ENCODE measurements at regions not wholly inside any gene's neighbourhood (a gene's known extent, or its start where the extent isn't known, plus 50 kb on each side); places are given as distances from the start of the nearest gene placed in this dataset.
"Not testable (repeated sequence)": the region's sequence is repeated elsewhere in the genome, so short reads cannot be mapped to it uniquely, and the experiment has no call there.

- in situ Hi-C loops (cut with HindIII; ENCODE audit: low pct_ligation_motif_present, low pct_unique_long_range_greater_than_20kb, low sequenced_read_pairs), result no loop called here
- no peak for DNase-seq
These were observed 151.8 kb upstream of the MED13 start for GRCh38 chr17:62216847-62217246.

GRCh38 chr17:62215891-62216290 lies 150.8 kb upstream of the MED13 start:
- DNase-seq; in situ Hi-C loops (cut with HindIII; ENCODE audit: low pct_ligation_motif_present, low pct_unique_long_range_greater_than_20kb, low sequenced_read_pairs): not testable (repeated sequence)

- no peak for DNase-seq
- in situ Hi-C loops (cut with HindIII; ENCODE audit: low pct_ligation_motif_present, low pct_unique_long_range_greater_than_20kb, low sequenced_read_pairs), result no loop called here
These were observed 141.5 kb upstream of the MED13 start for GRCh38 chr17:62206550-62206949.

GRCh38 chr17:62197156-62197555 lies 132.1 kb upstream of the MED13 start:
- in situ Hi-C loops (cut with HindIII; ENCODE audit: low pct_ligation_motif_present, low pct_unique_long_range_greater_than_20kb, low sequenced_read_pairs); DNase-seq: not testable (repeated sequence)

- DNase-seq; in situ Hi-C loops (cut with HindIII; ENCODE audit: low pct_ligation_motif_present, low pct_unique_long_range_greater_than_20kb, low sequenced_read_pairs): not testable (repeated sequence)
These were observed 131.5 kb upstream of the MED13 start for GRCh38 chr17:62196587-62196986.

GRCh38 chr17:62194401-62194800 lies 129.3 kb upstream of the MED13 start:
- in situ Hi-C loops (cut with HindIII; ENCODE audit: low pct_ligation_motif_present, low pct_unique_long_range_greater_than_20kb, low sequenced_read_pairs), result no loop called here
- no peak for DNase-seq

- no peak for DNase-seq
- in situ Hi-C loops (cut with HindIII; ENCODE audit: low pct_ligation_motif_present, low pct_unique_long_range_greater_than_20kb, low sequenced_read_pairs), result no loop called here
These were observed 128.2 kb upstream of the MED13 start for GRCh38 chr17:62193249-62193648.

- in situ Hi-C loops (cut with HindIII; ENCODE audit: low pct_ligation_motif_present, low pct_unique_long_range_greater_than_20kb, low sequenced_read_pairs), result no loop called here
- DNase-seq, result no peak
These were observed 126.6 kb upstream of the MED13 start for GRCh38 chr17:62191390-62192361.

GRCh38 chr17:62189377-62189776 lies 124.3 kb upstream of the MED13 start:
- DNase-seq, result no peak

GRCh38 chr17:62188713-62189112 lies 123.6 kb upstream of the MED13 start:
- in situ Hi-C loops (cut with HindIII; ENCODE audit: low pct_ligation_motif_present, low pct_unique_long_range_greater_than_20kb, low sequenced_read_pairs), result no loop called here
- DNase-seq, result peak; percentile 75

More at GRCh38 chr17:62189377-62189776, 124.3 kb upstream of the MED13 start:
- in situ Hi-C loops (cut with HindIII; ENCODE audit: low pct_ligation_motif_present, low pct_unique_long_range_greater_than_20kb, low sequenced_read_pairs), result no loop called here

GRCh38 chr17:62187681-62188080 lies 122.6 kb upstream of the MED13 start:
- in situ Hi-C loops (cut with HindIII; ENCODE audit: low pct_ligation_motif_present, low pct_unique_long_range_greater_than_20kb, low sequenced_read_pairs), result no loop called here
- no peak for DNase-seq

GRCh38 chr17:62186841-62187240 lies 121.8 kb upstream of the MED13 start:
- no peak for DNase-seq
- in situ Hi-C loops (cut with HindIII; ENCODE audit: low pct_ligation_motif_present, low pct_unique_long_range_greater_than_20kb, low sequenced_read_pairs), result no loop called here

GRCh38 chr17:62180772-62181171 lies 115.7 kb upstream of the MED13 start:
- DNase-seq, result no peak
- in situ Hi-C loops (cut with HindIII; ENCODE audit: low pct_ligation_motif_present, low pct_unique_long_range_greater_than_20kb, low sequenced_read_pairs), result no loop called here

GRCh38 chr17:62179525-62180161 lies 114.6 kb upstream of the MED13 start:
- in situ Hi-C loops (cut with HindIII; ENCODE audit: low pct_ligation_motif_present, low pct_unique_long_range_greater_than_20kb, low sequenced_read_pairs), result no loop called here
- peak; percentile 83 for DNase-seq

- in situ Hi-C loops (cut with HindIII; ENCODE audit: low pct_ligation_motif_present, low pct_unique_long_range_greater_than_20kb, low sequenced_read_pairs), result no loop called here
- DNase-seq, result peak; percentile 15
These were observed 113.5 kb upstream of the MED13 start for GRCh38 chr17:62178579-62178978.

- no peak for DNase-seq
- in situ Hi-C loops (cut with HindIII; ENCODE audit: low pct_ligation_motif_present, low pct_unique_long_range_greater_than_20kb, low sequenced_read_pairs), result no loop called here
These were observed 107.6 kb upstream of the MED13 start for GRCh38 chr17:62172492-62173291.

GRCh38 chr17:62167076-62167475 lies 102.0 kb upstream of the MED13 start:
- in situ Hi-C loops (cut with HindIII; ENCODE audit: low pct_ligation_motif_present, low pct_unique_long_range_greater_than_20kb, low sequenced_read_pairs), result no loop called here
- no peak for DNase-seq

- DNase-seq, result no peak
- in situ Hi-C loops (cut with HindIII; ENCODE audit: low pct_ligation_motif_present, low pct_unique_long_range_greater_than_20kb, low sequenced_read_pairs), result no loop called here
These were observed 100.0 kb upstream of the MED13 start for GRCh38 chr17:62164747-62165722.

Measured in ACHN (cell line).